ENCODE measurements at regions not wholly inside any gene's neighbourhood (a gene's known extent, or its start where the extent isn't known, plus 50 kb on each side); places are given as distances from the start of the nearest gene placed in this dataset.
"Not testable (repeated sequence)": the region's sequence is repeated elsewhere in the genome, so short reads cannot be mapped to it uniquely, and the experiment has no call there.

GRCh38 chr21:10326146-10326545 lies 195.2 kb upstream of the TPTE start:
- H2BK15ac ChIP-seq (ENCODE audit: low read length); H3K27ac ChIP-seq (ENCODE audit: low read depth, low read length); H3K23ac ChIP-seq (ENCODE audit: insufficient read length); H3K36me3 ChIP-seq (ENCODE audit: control insufficient read depth in 2 of 4, insufficient read depth in 4 of 4, low read length in 3 of 4); DNase-seq (ENCODE audit: low read depth in 1 of 2, low spot score in 2 of 2); H2AK5ac ChIP-seq (ENCODE audit: low read depth, low read length); H3K79me2 ChIP-seq (ENCODE audit: control insufficient read depth in 1 of 2, insufficient read depth in 2 of 2, low read length in 2 of 2); H4K5ac ChIP-seq (ENCODE audit: insufficient read length, low read depth, low read length); H3K4me3 ChIP-seq (ENCODE audit: extremely low read depth in 1 of 4, insufficient read depth in 2 of 4, low read depth in 3 of 4, low read length in 4 of 4); H3K9ac ChIP-seq (replicated peaks in 1 of 4; ENCODE audit: extremely low read depth in 1 of 4, low read depth in 3 of 4, low read length in 3 of 4); H3K23me2 ChIP-seq (ENCODE audit: low read depth, low read length); H3K56ac ChIP-seq (replicated peaks; ENCODE audit: insufficient read length, low read depth, low read length); H3K18ac ChIP-seq (ENCODE audit: extremely low read depth, low read length); H3K4ac ChIP-seq (replicated peaks; ENCODE audit: insufficient read length, low read depth, low read length); H4K20me1 ChIP-seq (replicated peaks in 1 of 2; ENCODE audit: control insufficient read depth in 1 of 2, insufficient read depth in 2 of 2, low read length in 2 of 2); POLR2A ChIA-PET (ENCODE audit: partially characterized antibody); FAIRE-seq; H3K14ac ChIP-seq (ENCODE audit: insufficient read length); H2BK20ac ChIP-seq (ENCODE audit: low read length); H3K4me2 ChIP-seq (ENCODE audit: insufficient read depth in 1 of 2, low read depth in 2 of 2, low read length in 2 of 2); H3K79me1 ChIP-seq (ENCODE audit: low read depth, low read length); H3K27me3 ChIP-seq (replicated peaks in 1 of 4; ENCODE audit: control insufficient read depth in 3 of 4, extremely low read depth in 1 of 4, insufficient read depth in 3 of 4, low read length in 3 of 4); H2AFZ ChIP-seq (ENCODE audit: low read length); CTCF ChIA-PET (ENCODE audit: partially characterized antibody); H2BK12ac ChIP-seq (ENCODE audit: low read depth, low read length); H4K8ac ChIP-seq (ENCODE audit: extremely low read depth, insufficient read depth, low read length); H2BK120ac ChIP-seq (replicated peaks; ENCODE audit: low read depth, low read length); H4K91ac ChIP-seq (replicated peaks; ENCODE audit: insufficient read length, low read length); H3K4me1 ChIP-seq (replicated peaks in 1 of 4; ENCODE audit: control insufficient read depth in 3 of 4, insufficient read depth in 4 of 4, low read length in 3 of 4); H2BK5ac ChIP-seq (ENCODE audit: low read depth, low read length): not testable (repeated sequence)
- H3K9me3 ChIP-seq (ENCODE audit: insufficient read depth in 2 of 2, low read depth in 1 of 2, low read length in 1 of 2): peaks cover 50 to 57% of the 10 kb centered on the region in 2 experiments
- WGBS, 2 experiments (ENCODE audit: extremely low coverage in 1 of 2, insufficient coverage in 1 of 2, insufficient read length in 1 of 2, insufficient replicate concordance in 2 of 2, low coverage in 1 of 2, low lambda C conversion rate in 2 of 2, missing lambda C conversion rate in 1 of 2): 96% methylated on average over 2 of the region's 2 CpGs; no CpG with 5 or more reads in 1 of the 2 experiments

All from H1 (cell line).